HEK293 (cell line): ENCODE measurements at regions not wholly inside any gene's neighbourhood (a gene's known extent, or its start where the extent isn't known, plus 50 kb on each side); places are given as distances from the start of the nearest gene placed in this dataset.

Experiments used
- CTCF ChIA-PET: fragments of 350-600 bp; formaldehyde crosslinking; extraction: SDS; loops from one replicate; lab custom pipeline; 2021; ENCODE audit warnings: antibody characterized with exemption; lab: Yijun Ruan, JAX
- POLR2A ChIA-PET: fragments of 300-600 bp; formaldehyde crosslinking; extraction: SDS; loops from one replicate; lab custom pipeline; 2020; ENCODE audit warnings: antibody characterized with exemption, inconsistent platforms; lab: Yijun Ruan, JAX
- H3K27ac ChIP-seq: fragments of 200-500 bp; sonication (Bioruptor generic); 2 replicates; pipeline ENCODE4 v1.5.1; 2014; ENCODE audit warnings: low read depth, low read length, control low read depth, inconsistent platforms; ENCODE audit errors: extremely low read depth
- H3K36me3 ChIP-seq, 2 experiments: fragments of 200-500 bp in 1 of 2; sonication (Bioruptor generic) in 1 of 2; 1 replicate in 1 of 2; 2 replicates in 1 of 2; pipeline ENCODE4 v1.5.1; 2014 to 2017; ENCODE audit warnings: inconsistent platforms in 2 of 2, low read length in 2 of 2; ENCODE audit not compliant: control insufficient read depth in 2 of 2, insufficient read depth in 1 of 2
- H3K4me1 ChIP-seq: fragments of 200-500 bp; sonication (Bioruptor generic); 2 replicates; pipeline ENCODE4 v1.5.1; 2014; ENCODE audit warnings: mild to moderate bottlenecking, low read length, inconsistent platforms; ENCODE audit not compliant: control insufficient read depth, insufficient read depth
- H3K4me3 ChIP-seq: 2 replicates; pipeline ENCODE4 v1.5.1; 2011; ENCODE audit warnings: low read depth, mild to moderate bottlenecking, control low read depth, low read length, moderate library complexity
- H3K9me3 ChIP-seq: fragments of 200-500 bp; sonication (Bioruptor generic); 2 replicates; pipeline ENCODE4 v1.5.1; 2014; ENCODE audit warnings: low read depth, low read length, inconsistent platforms; ENCODE audit not compliant: control insufficient read depth, insufficient read depth
- GLIS1 ChIP-seq: fragments of 450-650 bp; formaldehyde crosslinking; IDR thresholded peaks from 2 replicates; pipeline ENCODE4 v1.5.1; 2016; ENCODE audit warnings: missing biosample characterization, missing genetic modification characterization
- KLF9 ChIP-seq: fragments of 450-650 bp; formaldehyde crosslinking; IDR thresholded peaks from 2 replicates; pipeline ENCODE4 v1.5.1; 2016; ENCODE audit warnings: missing biosample characterization, missing genetic modification characterization, low read depth
- MEIS1 ChIP-seq: sonication (generic); formaldehyde crosslinking; IDR thresholded peaks from 2 replicates; pipeline ENCODE4 v1.8.1; 2022; ENCODE audit warnings: missing genetic modification reagents, mild to moderate bottlenecking, borderline replicate concordance
- ZBTB1 ChIP-seq: fragments of 450-650 bp; formaldehyde crosslinking; IDR thresholded peaks from 2 replicates; pipeline ENCODE4 v1.5.1; 2016; ENCODE audit warnings: missing biosample characterization, missing genetic modification characterization
- ZBTB21 ChIP-seq: fragments of 450-650 bp; formaldehyde crosslinking; IDR thresholded peaks from 2 replicates; pipeline ENCODE4 v1.5.1; 2017; ENCODE audit warnings: missing biosample characterization, missing genetic modification characterization
- ZBTB48 ChIP-seq: fragments of 450-650 bp; formaldehyde crosslinking; IDR thresholded peaks from 2 replicates; pipeline ENCODE4 v1.5.1; 2016; ENCODE audit warnings: missing biosample characterization, missing genetic modification characterization
- ZEB2 ChIP-seq: fragments of 450-650 bp; formaldehyde crosslinking; IDR thresholded peaks from 2 replicates; pipeline ENCODE4 v1.5.1; 2016; ENCODE audit warnings: missing biosample characterization, missing genetic modification characterization
- ZNF140 ChIP-seq: fragments of 450-650 bp; formaldehyde crosslinking; IDR thresholded peaks from 2 replicates; pipeline ENCODE4 v1.5.1; 2016; ENCODE audit warnings: missing biosample characterization, missing genetic modification characterization
- ZNF16 ChIP-seq: fragments of 450-650 bp; formaldehyde crosslinking; IDR thresholded peaks from 2 replicates; pipeline ENCODE4 v1.5.1; 2016; ENCODE audit warnings: low read depth, missing biosample characterization, missing genetic modification characterization
- ZNF19 ChIP-seq: fragments of 450-650 bp; formaldehyde crosslinking; IDR thresholded peaks from 2 replicates; pipeline ENCODE4; 2016; ENCODE audit warnings: missing biosample characterization, missing genetic modification characterization, low read depth
- ZNF211 ChIP-seq: fragments of 450-650 bp; formaldehyde crosslinking; IDR thresholded peaks from 2 replicates; pipeline ENCODE4 v1.5.1; 2016; ENCODE audit warnings: low read depth, missing biosample characterization, missing genetic modification characterization
- ZNF24 ChIP-seq: fragments of 450-650 bp; formaldehyde crosslinking; IDR thresholded peaks from 2 replicates; pipeline ENCODE4 v1.5.1; 2016; ENCODE audit warnings: missing biosample characterization, missing genetic modification characterization
- ZNF37A ChIP-seq: fragments of 450-650 bp; IDR thresholded peaks from 2 replicates; pipeline ENCODE4 v1.5.1; 2018; ENCODE audit warnings: missing biosample characterization, missing genetic modification characterization
- ZNF404 ChIP-seq: fragments of 450-650 bp; formaldehyde crosslinking; IDR thresholded peaks from 2 replicates; pipeline ENCODE4 v1.5.1; 2017; ENCODE audit warnings: missing biosample characterization, missing genetic modification characterization
- ZNF558 ChIP-seq: fragments of 450-650 bp; formaldehyde crosslinking; IDR thresholded peaks from 2 replicates; pipeline ENCODE4 v1.5.1; 2016; ENCODE audit warnings: missing biosample characterization, missing genetic modification characterization
- ZNF664 ChIP-seq: fragments of 450-650 bp; formaldehyde crosslinking; IDR thresholded peaks from 2 replicates; pipeline ENCODE4 v1.5.1; 2016; ENCODE audit warnings: missing biosample characterization, missing genetic modification characterization
- ZNF837 ChIP-seq: fragments of 450-650 bp; formaldehyde crosslinking; IDR thresholded peaks from 2 replicates; pipeline ENCODE4 v1.5.1; 2016; ENCODE audit warnings: missing biosample characterization, missing genetic modification characterization
- ZSCAN30 ChIP-seq: fragments of 450-650 bp; IDR thresholded peaks from 2 replicates; pipeline ENCODE4 v1.5.1; 2018; ENCODE audit warnings: missing biosample characterization, mild to moderate bottlenecking, missing genetic modification characterization, moderate library complexity
- TF ChIP-seq, protein P1 (sequence below): fragments of 450-650 bp; formaldehyde crosslinking; IDR thresholded peaks from 2 replicates; pipeline ENCODE4 v1.5.1; 2016; ENCODE audit warnings: missing biosample characterization, missing genetic modification characterization
- TF ChIP-seq, protein P2 (sequence below): fragments of 450-650 bp; IDR thresholded peaks from 2 replicates; pipeline ENCODE4 v1.5.1; 2018; ENCODE audit warnings: missing biosample characterization, missing genetic modification characterization
- TF ChIP-seq, protein P3 (sequence below): fragments of 450-650 bp; formaldehyde crosslinking; IDR thresholded peaks from 2 replicates; pipeline ENCODE4 v1.5.1; 2016; ENCODE audit warnings: missing biosample characterization, missing genetic modification characterization
- TF ChIP-seq, protein P4 (sequence below): fragments of 450-650 bp; formaldehyde crosslinking; IDR thresholded peaks from 2 replicates; pipeline ENCODE4 v1.5.1; 2016; ENCODE audit warnings: missing biosample characterization, missing genetic modification characterization
- TF ChIP-seq, protein P5 (sequence below): fragments of 450-650 bp; formaldehyde crosslinking; IDR thresholded peaks from 2 replicates; pipeline ENCODE4 v1.5.1; 2016; ENCODE audit warnings: missing biosample characterization, missing genetic modification characterization

DNA sequence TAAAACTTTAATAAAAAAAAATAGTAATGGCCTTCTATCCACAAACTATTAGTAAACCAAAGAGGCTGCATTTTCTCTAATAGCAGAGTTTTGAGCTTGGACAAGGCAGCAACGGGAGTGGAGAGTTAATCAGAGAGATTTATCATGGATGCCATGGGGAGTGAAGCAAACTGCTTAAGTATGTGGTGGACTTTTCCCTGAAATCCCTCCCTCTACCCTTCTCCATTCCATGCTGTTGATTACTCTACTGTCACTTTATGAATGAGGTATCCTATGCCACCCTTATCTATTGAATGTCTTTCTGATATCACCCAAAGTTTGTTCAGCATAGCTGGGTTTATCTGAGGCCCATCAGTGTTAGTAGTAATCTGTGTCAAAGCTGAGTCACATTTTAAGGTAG lies 335.6 kb upstream of the TRAM1L1 start:
- Histone ChIP-seq H3K27ac (no peak overlapping the region), H3K4me3 (no peak overlapping the region), H3K9me3 (no peaks in the 10 kb centered on the region), H3K4me1 (no peaks in the 10 kb centered on the region), H3K36me3 (no peaks in the 10 kb centered on the region)
- CTCF ChIA-PET = no interaction called here
- no peak for TF ChIP-seq ZNF404 (tag by site-specific recombination)
- TF ChIP-seq, protein P1, sequence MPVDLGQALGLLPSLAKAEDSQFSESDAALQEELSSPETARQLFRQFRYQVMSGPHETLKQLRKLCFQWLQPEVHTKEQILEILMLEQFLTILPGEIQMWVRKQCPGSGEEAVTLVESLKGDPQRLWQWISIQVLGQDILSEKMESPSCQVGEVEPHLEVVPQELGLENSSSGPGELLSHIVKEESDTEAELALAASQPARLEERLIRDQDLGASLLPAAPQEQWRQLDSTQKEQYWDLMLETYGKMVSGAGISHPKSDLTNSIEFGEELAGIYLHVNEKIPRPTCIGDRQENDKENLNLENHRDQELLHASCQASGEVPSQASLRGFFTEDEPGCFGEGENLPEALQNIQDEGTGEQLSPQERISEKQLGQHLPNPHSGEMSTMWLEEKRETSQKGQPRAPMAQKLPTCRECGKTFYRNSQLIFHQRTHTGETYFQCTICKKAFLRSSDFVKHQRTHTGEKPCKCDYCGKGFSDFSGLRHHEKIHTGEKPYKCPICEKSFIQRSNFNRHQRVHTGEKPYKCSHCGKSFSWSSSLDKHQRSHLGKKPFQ (tag by site-specific recombination) = no peak
- no peak for TF ChIP-seq ZEB2 (tag by site-specific recombination)
- TF ChIP-seq, protein P2, sequence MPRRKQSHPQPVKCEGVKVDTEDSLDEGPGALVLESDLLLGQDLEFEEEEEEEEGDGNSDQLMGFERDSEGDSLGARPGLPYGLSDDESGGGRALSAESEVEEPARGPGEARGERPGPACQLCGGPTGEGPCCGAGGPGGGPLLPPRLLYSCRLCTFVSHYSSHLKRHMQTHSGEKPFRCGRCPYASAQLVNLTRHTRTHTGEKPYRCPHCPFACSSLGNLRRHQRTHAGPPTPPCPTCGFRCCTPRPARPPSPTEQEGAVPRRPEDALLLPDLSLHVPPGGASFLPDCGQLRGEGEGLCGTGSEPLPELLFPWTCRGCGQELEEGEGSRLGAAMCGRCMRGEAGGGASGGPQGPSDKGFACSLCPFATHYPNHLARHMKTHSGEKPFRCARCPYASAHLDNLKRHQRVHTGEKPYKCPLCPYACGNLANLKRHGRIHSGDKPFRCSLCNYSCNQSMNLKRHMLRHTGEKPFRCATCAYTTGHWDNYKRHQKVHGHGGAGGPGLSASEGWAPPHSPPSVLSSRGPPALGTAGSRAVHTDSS (tag by site-specific recombination) = no peak
- TF ChIP-seq ZSCAN30 (tag by site-specific recombination) = no peak
- POLR2A ChIA-PET = no interaction called here

DNA sequence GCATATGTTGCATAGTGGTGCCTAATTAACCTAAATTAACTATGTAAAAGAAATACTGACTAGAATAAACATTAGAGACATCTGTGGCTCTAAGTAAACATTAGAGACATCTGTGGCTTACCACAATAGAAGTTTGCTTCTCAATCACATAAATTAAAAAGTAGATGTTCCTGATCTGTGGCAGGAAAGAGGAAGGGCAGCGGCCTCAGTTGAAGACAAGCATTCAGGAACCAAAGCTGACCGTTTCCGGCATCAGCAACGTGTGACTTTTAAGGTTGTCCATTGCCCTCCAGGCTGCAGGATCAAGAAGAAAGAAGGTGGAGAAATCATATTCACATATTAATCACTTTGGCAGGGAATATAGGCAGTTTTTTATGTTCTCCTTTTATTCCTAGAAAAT lies 336.3 kb upstream of the TRAM1L1 start:
- Histone ChIP-seq H3K4me3 (no peak overlapping the region), H3K4me1 (no peaks in the 10 kb centered on the region), H3K27ac (no peak overlapping the region), H3K9me3 (no peaks in the 10 kb centered on the region), H3K36me3 (no peaks in the 10 kb centered on the region)
- ChIA-PET POLR2A (no interaction called here), CTCF (no interaction called here)
- TF ChIP-seq ZNF140 (tag by site-specific recombination) (no peak), ZNF837 (tag by site-specific recombination) (no peak), ZNF37A (tag by site-specific recombination) (no peak), ZBTB21 (tag by site-specific recombination) (no peak), KLF9 (tag by site-specific recombination) (no peak), ZNF24 (tag by site-specific recombination) (no peak), ZNF558 (tag by site-specific recombination) (no peak), ZNF19 (tag by site-specific recombination) (no peak), ZNF664 (tag by site-specific recombination) (no peak), ZNF16 (tag by site-specific recombination) (no peak), MEIS1 (no peak), GLIS1 (no peak), ZNF211 (tag by site-specific recombination) (no peak), ZBTB48 (tag by site-specific recombination) (no peak), ZBTB1 (tag by site-specific recombination) (no peak)
- TF ChIP-seq, protein P2 (tag by site-specific recombination) = no peak
- TF ChIP-seq, protein P3, sequence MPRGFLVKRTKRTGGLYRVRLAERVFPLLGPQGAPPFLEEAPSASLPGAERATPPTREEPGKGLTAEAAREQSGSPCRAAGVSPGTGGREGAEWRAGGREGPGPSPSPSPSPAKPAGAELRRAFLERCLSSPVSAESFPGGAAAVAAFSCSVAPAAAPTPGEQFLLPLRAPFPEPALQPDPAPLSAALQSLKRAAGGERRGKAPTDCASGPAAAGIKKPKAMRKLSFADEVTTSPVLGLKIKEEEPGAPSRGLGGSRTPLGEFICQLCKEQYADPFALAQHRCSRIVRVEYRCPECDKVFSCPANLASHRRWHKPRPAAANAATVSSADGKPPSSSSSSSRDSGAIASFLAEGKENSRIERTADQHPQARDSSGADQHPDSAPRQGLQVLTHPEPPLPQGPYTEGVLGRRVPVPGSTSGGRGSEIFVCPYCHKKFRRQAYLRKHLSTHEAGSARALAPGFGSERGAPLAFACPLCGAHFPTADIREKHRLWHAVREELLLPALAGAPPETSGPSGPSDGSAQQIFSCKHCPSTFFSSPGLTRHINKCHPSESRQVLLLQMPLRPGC (tag by site-specific recombination) = no peak
- TF ChIP-seq, protein P4, sequence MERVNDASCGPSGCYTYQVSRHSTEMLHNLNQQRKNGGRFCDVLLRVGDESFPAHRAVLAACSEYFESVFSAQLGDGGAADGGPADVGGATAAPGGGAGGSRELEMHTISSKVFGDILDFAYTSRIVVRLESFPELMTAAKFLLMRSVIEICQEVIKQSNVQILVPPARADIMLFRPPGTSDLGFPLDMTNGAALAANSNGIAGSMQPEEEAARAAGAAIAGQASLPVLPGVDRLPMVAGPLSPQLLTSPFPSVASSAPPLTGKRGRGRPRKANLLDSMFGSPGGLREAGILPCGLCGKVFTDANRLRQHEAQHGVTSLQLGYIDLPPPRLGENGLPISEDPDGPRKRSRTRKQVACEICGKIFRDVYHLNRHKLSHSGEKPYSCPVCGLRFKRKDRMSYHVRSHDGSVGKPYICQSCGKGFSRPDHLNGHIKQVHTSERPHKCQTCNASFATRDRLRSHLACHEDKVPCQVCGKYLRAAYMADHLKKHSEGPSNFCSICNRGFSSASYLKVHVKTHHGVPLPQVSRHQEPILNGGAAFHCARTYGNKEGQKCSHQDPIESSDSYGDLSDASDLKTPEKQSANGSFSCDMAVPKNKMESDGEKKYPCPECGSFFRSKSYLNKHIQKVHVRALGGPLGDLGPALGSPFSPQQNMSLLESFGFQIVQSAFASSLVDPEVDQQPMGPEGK = no peak
- TF ChIP-seq, protein P5, sequence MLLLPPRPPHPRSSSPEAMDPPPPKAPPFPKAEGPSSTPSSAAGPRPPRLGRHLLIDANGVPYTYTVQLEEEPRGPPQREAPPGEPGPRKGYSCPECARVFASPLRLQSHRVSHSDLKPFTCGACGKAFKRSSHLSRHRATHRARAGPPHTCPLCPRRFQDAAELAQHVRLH (tag by site-specific recombination) = no peak
